ENCODE measurements at regions not wholly inside any gene's neighbourhood (a gene's known extent, or its start where the extent isn't known, plus 50 kb on each side); places are given as distances from the start of the nearest gene placed in this dataset.
"Not testable (repeated sequence)": the region's sequence is repeated elsewhere in the genome, so short reads cannot be mapped to it uniquely, and the experiment has no call there.

GRCh38 chr3:170814822-170815221 is 55.2 kb downstream of the RPL22L1 start:
- DNase-seq (ENCODE audit: low read depth): no peak

- DNase-seq (ENCODE audit: low read depth): no peak
Measured at GRCh38 chr3:170813266-170813665, 56.7 kb downstream of the RPL22L1 start.

DNA sequence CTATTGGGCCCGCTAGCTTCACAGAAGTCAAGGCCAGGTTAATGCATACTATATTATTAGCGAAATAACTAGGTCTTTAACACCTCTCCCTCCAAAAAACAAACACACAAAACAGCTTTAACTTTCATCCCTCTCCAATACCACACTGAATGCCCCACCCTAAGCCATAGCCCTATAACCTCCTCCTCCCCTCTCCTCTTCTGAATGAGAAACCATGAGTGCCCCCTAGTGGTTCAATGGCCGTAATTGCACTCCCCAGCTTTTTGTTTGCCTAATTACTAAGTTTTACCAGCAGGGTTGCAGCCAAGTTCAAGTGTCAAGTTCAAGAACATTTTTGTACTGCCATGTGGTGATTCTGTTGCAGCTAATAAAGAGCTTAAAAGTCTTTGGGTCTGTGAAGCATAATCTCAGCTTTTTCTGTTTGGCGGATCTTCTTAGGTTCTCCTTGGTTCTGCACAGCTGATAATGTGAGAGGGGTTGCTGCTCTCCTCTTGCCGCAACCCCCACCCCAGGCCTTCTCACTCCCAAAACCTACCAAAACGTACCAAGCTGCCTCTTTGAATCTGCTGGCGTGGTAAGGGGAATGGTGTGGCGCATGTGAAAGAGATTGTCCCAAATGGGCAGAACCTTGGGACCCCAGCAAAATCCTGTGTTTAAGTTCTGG is 57.9 kb downstream of the RPL22L1 start:
- DNase-seq (ENCODE audit: low read depth): peak; percentile 41

DNA sequence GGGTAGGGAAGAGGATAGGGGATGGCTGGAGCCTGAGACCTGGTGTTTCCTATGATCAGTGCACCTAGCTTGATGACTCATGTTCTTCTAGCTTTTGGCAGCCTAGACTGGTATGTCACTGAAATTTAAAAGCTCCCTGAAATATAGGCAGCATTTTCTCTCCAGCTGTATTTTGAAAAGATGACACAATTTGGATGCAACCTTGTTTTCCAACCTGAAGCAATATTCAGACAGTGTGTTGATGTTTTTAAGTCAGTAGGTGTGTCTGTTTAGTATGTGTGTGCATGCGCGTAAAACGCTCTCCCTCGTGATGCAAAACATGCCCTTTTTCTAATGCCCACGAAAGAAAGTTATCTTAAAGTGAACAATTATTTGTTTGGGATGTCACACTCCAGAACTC is 58.5 kb downstream of the RPL22L1 start:
- DNase-seq (ENCODE audit: low read depth): no peak

GRCh38 chr3:170809975-170810357 is 60.0 kb downstream of the RPL22L1 start:
- no peak for DNase-seq (ENCODE audit: low read depth)

DNA sequence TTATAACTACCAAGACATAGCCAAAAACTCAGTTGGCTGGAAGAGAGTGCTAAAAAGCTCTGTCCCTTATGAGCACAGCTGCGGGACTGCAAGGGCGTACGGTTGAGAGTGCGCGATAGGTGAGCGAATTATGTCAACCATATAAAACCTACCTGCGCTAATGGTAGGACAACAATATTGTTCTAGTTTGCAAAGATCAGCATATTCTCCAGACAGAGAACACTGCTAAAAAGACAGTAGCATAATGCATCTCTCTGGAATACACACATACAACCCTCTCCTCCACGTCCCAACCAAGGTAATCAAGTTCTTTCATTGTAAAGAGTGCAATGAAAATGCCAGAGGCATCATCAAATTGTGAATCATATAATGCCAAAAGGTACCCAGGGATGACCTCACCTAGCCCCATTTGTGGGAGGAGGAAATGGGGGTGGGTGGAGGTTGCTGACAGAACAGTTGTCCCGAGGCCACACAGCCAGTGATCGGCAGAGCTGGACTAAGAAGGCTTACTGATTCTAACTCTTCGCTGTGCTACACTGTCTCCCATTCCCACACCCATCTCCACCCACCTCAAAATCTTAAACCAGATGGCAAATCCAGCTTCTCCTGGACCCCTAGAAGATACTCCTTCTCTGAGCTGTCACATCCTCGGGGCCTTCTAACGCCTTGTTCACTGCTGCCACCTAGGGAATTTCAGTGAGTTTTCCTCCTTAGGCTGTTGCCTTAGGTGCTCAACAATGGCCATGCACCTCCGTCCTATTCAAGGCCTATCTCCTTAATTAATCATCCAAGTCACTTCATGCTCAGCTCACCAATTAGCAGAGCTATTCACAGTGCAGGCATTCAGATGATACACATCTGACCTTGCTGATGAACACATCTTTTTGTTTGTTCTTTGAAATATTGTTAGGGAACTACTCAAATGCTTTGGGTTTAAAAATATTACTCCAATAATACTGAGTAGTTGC is 60.7 kb downstream of the RPL22L1 start:
- DNase-seq (ENCODE audit: low read depth): no peak

- DNase-seq (ENCODE audit: low read depth): no peak
Measured at GRCh38 chr3:170808041-170808440, 62.0 kb downstream of the RPL22L1 start.

- no peak for DNase-seq (ENCODE audit: low read depth)
Measured at GRCh38 chr3:170806676-170807075, 63.3 kb downstream of the RPL22L1 start.

DNA sequence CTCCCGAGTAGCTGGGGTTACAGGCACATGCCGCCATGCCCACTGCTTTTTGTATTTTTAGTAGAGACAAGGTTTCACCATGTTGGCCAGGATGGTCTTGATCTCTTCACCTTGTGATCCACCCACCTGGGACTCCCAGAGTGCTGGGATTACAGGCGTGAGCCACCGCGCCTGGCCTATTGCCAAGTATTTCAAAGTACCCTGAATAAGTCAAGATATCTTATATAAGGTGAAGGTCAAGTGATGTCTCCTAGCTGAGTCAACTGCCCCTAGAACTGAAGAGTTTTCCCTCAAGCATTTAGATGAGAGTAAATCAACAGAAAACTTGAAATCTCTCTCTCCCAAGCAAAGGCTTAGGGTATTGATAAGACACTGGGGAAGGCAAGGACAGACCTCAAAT is 63.9 kb downstream of the RPL22L1 start:
- DNase-seq (ENCODE audit: low read depth): no peak

GRCh38 chr3:170805296-170805695 is 64.7 kb downstream of the RPL22L1 start:
- not testable (repeated sequence) for DNase-seq (ENCODE audit: low read depth)

DNA sequence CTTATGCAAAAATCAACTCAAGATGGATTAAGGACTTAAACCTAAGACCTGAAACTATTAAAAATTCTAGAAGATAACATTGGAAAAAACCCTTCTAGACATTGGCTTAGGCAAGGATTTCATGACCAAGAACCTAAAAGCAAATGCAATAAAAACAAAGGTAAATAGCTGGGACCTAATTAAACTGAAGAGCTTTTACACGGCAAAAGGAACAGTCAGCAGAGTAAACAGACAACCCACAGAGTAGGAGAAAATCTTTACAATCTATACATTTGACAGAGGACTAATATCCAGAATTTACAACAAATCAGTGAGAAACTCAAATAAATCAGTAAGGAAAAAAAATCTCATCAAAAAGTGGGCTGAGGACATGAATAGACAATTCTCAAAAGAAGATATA is 65.4 kb downstream of the RPL22L1 start:
- not testable (repeated sequence) for DNase-seq (ENCODE audit: low read depth)

- no peak for DNase-seq (ENCODE audit: low read depth)
Measured at GRCh38 chr3:170804078-170804477, 65.9 kb downstream of the RPL22L1 start.

DNA sequence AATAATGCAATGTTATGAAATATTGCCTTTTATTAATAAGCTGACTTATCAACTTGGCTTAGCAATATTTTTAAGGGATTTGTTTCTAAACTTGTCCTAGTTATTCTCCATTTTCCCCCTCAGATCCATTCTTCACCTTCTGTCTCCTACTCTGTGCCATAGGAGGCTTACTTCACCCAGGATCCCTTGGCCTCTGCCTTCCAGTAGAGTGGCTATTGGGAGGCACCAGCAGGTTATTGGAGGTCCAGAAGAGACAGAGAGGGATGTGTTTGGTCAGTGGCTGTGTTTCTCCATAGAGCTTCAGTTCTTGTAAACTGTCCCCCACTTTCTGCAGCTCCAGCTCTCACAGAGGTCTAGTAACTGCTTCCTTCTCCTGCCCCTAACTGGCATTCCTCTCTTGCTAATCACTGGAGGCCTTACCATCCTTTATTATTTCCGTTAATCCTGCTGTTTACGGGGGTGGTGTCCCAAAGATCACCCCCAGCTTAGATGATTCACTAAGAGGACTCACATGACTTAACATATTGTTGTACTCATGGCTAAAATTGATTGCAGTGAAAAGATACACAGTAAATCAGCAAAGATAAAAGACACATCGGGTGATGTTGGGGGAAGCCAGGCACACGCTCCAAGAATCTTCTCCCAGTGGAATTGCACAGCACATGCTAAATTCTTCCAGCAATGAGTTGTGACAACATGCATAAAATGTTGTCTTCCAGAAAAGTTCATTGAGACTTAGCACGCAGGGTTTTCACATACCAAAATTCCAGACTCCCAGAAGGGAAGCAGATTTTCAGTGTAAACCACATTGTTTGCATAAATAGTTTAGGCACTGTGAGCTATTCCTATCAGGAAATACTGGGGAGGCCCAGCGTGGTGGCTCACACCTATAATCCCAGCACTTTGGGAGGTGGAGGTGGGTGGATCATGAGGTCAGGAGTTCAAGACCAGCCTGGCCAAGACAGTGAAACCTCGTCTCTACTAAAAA is 67.5 kb downstream of the RPL22L1 start:
- DNase-seq (ENCODE audit: low read depth): no peak

DNA sequence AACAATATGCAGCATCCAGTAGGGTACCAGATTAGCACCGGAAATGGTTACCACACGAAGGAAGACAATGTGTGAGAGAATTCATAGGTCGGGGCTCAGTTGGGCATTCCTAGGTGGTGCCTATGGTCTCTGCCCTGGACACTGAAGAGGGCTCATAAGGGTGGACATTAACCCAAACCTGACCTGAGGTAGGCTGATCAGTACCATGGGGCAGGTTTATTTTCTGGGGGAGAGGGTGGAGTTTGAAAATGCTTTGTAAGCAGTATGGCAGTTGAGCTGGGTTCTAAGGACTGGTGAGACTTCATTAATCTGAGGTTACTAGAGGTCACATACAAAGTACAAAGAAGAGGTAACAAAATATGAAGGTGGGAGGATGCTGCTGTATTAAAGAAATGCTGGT is 68.4 kb downstream of the RPL22L1 start:
- DNase-seq (ENCODE audit: low read depth): no peak

DNA sequence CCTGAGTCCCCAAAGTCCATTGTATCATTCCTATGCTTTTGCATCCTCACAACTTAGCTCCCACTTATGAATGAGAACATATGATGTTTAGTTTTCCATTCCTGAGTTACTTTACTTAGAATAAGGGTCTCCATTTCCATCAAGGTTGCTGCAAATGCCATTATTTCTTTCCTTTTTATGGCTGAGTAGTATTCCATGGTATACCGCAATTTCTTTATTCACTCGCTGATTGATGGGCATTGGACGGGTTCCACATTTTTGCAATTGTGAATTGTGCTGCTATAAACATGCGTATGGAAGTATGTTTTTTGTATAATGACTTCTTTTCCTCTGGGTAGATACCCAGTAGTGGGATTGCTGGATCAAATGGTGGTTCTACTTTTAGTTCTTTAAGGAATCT is 69.7 kb downstream of the RPL22L1 start:
- not testable (repeated sequence) for DNase-seq (ENCODE audit: low read depth)

DNA sequence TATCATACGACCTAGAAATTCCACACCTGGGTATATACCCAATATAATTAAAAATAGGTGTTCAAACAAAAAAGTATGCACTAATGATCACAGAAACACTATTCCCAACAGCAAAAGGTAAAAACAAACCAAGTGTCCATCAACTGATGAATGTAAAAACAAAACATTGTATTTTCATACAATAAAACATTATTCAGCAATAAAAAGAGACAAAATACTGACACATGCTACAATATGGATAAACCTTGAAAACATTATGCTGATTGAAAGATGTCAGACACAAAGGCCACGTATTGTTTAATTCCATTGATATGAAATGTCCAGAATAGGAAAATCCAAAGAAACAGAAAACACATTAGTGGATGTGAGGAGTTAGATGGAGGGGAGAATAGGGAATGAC is 71.0 kb downstream of the RPL22L1 start:
- no peak for DNase-seq (ENCODE audit: low read depth)

- no peak for DNase-seq (ENCODE audit: low read depth)
Measured at GRCh38 chr3:170797685-170798084, 72.3 kb downstream of the RPL22L1 start.

DNA sequence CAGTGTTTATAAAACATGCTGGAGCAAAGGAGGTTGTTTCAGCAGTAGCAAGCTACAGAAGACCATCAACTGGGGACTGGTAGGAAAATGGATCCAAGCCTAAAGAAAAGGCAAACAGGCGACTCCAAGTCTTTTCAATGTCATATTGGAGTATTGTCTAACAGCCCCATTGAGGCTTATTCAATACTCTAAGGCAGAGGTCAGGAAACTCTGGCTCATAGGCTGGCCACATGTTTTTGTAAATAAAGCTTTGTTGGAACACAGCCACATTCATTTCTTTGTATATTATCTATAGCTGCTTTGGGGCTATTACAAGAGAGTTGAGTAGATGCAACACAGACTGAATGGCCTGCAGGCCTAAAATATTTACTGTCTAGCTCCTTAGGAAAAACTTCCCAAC is 77.5 kb downstream of the RPL22L1 start:
- no peak for DNase-seq (ENCODE audit: low read depth)

DNA sequence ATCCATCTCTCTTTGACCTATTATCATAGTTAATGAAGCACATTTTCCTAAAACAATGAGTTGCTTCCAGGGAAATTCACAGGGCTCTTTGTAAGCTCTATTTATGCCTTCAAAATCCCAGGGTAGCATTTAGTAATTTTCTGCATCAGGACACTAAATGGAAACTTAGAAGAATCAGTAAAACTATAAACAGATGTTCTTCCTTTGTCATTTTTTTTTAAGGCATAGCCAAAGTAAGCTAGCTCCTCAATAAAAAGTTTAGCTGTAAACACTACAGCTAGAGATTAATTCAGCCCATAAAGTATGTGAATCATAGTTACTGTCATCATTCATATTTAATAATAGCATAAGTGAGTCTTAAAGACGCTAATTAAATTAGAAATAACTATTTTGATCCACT is 79.3 kb downstream of the RPL22L1 start:
- no peak for DNase-seq (ENCODE audit: low read depth)

DNA sequence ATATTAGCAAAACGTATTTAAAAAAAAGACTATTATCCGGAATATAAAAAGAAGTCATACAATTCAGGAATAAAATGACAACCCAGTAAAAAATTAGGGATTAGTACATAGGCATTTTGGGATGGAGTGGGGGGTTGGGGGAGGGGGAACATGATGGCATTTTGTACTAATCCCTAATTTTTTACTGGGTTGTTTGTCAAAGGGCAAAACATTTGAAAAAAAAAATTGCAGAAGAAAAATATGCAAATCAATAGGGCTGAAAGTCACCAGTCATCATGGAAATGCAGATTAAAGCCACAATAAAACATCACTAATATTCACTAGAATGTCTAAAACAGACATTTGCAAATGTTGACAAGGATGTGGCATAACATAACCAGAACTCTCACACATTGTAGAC is 82.5 kb downstream of the RPL22L1 start:
- DNase-seq (ENCODE audit: low read depth): no peak

DNA sequence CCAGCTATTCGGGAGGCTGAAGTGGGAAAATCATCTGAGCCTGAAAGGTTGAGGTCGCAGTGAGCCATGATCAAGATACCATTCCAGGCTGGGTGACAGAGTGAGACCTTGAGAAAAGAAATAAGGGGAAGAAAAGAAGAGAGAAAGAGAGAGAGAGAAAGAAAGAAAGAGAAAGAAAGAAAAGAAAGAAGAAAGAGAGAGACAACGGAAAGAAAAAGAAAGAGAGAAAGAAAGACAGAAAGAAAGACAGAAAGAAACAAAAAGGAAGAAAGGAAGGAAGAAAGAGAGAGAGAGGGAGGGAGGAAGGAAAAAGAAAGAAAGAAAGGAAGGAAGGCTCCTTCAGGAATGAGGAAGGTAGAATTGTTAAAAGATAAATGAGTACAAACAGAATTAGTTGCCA is 84.5 kb downstream of the RPL22L1 start:
- DNase-seq (ENCODE audit: low read depth): no peak

GRCh38 chr3:170784406-170784805 is 85.6 kb downstream of the RPL22L1 start:
- no peak for DNase-seq (ENCODE audit: low read depth)

All from stimulated activated CD8-positive, alpha-beta memory T cell treated with anti-CD3 and anti-CD28 coated beads, Interleukin-4, amount 100 ng/mL, for 24 hours (primary cell).